ENCODE measurements at regions not wholly inside any gene's neighbourhood (a gene's known extent, or its start where the extent isn't known, plus 50 kb on each side); places are given as distances from the start of the nearest gene placed in this dataset.

DNA sequence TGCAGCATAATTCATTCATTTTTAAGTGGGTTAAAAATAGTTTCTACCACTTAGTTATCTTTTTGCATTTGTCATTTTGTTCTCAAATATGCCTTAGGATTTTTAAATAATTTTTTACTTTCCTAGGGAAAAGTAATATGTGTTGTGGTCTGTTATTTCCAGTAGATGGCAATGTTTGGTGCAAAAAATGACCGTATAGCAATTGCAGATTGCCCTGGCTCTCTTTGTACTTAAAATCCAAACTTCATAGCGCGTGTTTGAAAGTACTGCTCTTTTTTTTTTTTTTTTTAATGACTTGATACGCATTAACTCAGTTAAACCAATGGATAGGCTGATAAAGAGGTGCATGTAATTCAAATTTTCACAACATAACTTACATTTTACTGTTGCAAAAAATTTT, 74.4 kb upstream of the RBMX start:
- TF ChIP-seq YY1 (IDR thresholded peaks at IDR 0.05; ENCODE audit: insufficient read depth, insufficient read length) (no peak), ZNF274 (IDR thresholded peaks at IDR 0.05; ENCODE audit: low read depth, low read length) (no peak)
